OCI-LY7 (cell line): ENCODE measurements at regions not wholly inside any gene's neighbourhood (a gene's known extent, or its start where the extent isn't known, plus 50 kb on each side); places are given as distances from the start of the nearest gene placed in this dataset.

Source experiments
- EZH2phosphoT487 ChIP-seq: fragments of 200-600 bp; sonication (generic); IDR thresholded peaks from 2 replicates; pipeline ENCODE4 v1.6.1; 2018; ENCODE audit warnings: low read depth, borderline replicate concordance, mild to moderate bottlenecking, mixed run types, antibody characterized with exemption, low read length, moderate library complexity, mixed read lengths
- TF ChIP-seq, protein P1 (sequence below): fragments of 200-600 bp; sonication (generic); conservative IDR thresholded peaks from 2 replicates; pipeline ENCODE4 v1.5.1; 2014; ENCODE audit warnings: mild to moderate bottlenecking, antibody characterized with exemption, low read length, moderate library complexity, mixed read lengths

DNA sequence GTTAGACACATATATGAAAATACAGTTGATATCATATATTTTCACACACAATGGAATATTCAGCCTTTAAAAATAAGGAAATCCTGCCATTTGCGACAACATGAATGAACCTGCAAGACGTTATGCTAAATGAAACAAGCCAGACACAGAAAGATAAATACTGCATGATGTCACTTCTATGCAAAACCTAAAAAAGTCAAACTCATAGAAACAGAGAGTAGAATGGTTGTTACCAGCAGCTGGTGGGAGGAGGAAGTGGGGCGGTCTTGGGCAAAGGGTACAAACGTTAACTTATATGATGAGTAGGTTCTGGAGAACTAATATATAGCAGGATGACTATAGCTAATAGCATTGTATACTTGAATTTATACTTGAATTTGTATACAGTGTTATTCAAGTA, 213.2 kb upstream of the NR2F2 start:
- TF ChIP-seq, protein P1, sequence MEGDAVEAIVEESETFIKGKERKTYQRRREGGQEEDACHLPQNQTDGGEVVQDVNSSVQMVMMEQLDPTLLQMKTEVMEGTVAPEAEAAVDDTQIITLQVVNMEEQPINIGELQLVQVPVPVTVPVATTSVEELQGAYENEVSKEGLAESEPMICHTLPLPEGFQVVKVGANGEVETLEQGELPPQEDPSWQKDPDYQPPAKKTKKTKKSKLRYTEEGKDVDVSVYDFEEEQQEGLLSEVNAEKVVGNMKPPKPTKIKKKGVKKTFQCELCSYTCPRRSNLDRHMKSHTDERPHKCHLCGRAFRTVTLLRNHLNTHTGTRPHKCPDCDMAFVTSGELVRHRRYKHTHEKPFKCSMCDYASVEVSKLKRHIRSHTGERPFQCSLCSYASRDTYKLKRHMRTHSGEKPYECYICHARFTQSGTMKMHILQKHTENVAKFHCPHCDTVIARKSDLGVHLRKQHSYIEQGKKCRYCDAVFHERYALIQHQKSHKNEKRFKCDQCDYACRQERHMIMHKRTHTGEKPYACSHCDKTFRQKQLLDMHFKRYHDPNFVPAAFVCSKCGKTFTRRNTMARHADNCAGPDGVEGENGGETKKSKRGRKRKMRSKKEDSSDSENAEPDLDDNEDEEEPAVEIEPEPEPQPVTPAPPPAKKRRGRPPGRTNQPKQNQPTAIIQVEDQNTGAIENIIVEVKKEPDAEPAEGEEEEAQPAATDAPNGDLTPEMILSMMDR, result no peak
- TF ChIP-seq EZH2phosphoT487, result no peak
